ENCODE measurements at regions not wholly inside any gene's neighbourhood (a gene's known extent, or its start where the extent isn't known, plus 50 kb on each side); places are given as distances from the start of the nearest gene placed in this dataset.

- intact Hi-C loops (cut with micrococcal nuclease; ENCODE audit: unreplicated experiment): no loop called here
- no peak overlapping the region for H3K4me3 ChIP-seq (ENCODE audit: low read depth in 2 of 2, low read length in 2 of 2)
- in situ Hi-C loops (cut with HindIII; ENCODE audit: low pct_unique_long_range_greater_than_20kb, low sequenced_read_pairs): no loop called here
- H3K4me1 ChIP-seq (ENCODE audit: control insufficient read depth, insufficient read depth, low read length): no peaks in the 10 kb centered on the region
- DNase-seq (ENCODE audit: low read depth, low spot score) (no peak), ATAC-seq (no peak)
- POLR2A ChIA-PET: no interaction called here
- H3K9me3 ChIP-seq (ENCODE audit: control insufficient read depth, insufficient read depth, low read depth, low read length): no peaks in the 10 kb centered on the region
- BruUV-seq (replicated peaks): no TSS peak
- H3K27me3 ChIP-seq (ENCODE audit: control insufficient read depth, insufficient read depth, low read length): no peaks in the 10 kb centered on the region
- CTCF ChIA-PET: interaction anchor here (0.6 kb wide), 1 partner anchor 19 kb away, joined by 3 read pairs; no protein-coding TSS in a partner anchor
- no peak overlapping the region for H3K27ac ChIP-seq (ENCODE audit: low read length)
- TF ChIP-seq TCF7L2 (IDR thresholded peaks at IDR 0.05; ENCODE audit: low read depth, low read length): no peak
- no peak for TF ChIP-seq CTCF (IDR thresholded peaks at IDR 0.05)
- no peak for TF ChIP-seq SIN3A (IDR thresholded peaks at IDR 0.05; ENCODE audit: borderline replicate concordance, insufficient read depth, low read depth, low read length)
- TF ChIP-seq POLR2AphosphoS5 (IDR thresholded peaks at IDR 0.05; ENCODE audit: low read depth, low read length): no peak
- no peak for TF ChIP-seq REST (IDR thresholded peaks at IDR 0.05; ENCODE audit: insufficient read depth in 1 of 2, low read depth in 2 of 2, low read length in 1 of 2)
- H3K36me3 ChIP-seq (ENCODE audit: control insufficient read depth, insufficient read depth, low read length): no peaks in the 10 kb centered on the region
Observed at GRCh38 chr2:37854676-37855282, 70.3 kb upstream of the RMDN2 start.

GRCh38 chr2:37855283-37856041 lies 69.6 kb upstream of the RMDN2 start:
- TF ChIP-seq REST (IDR thresholded peaks at IDR 0.05; ENCODE audit: insufficient read depth in 1 of 2, low read depth in 2 of 2, low read length in 1 of 2) (no peak), POLR2AphosphoS5 (IDR thresholded peaks at IDR 0.05; ENCODE audit: low read depth, low read length) (no peak), CTCF (IDR thresholded peaks at IDR 0.05) (no peak), SIN3A (IDR thresholded peaks at IDR 0.05; ENCODE audit: borderline replicate concordance, insufficient read depth, low read depth, low read length) (no peak), TCF7L2 (IDR thresholded peaks at IDR 0.05; ENCODE audit: low read depth, low read length) (no peak)
- Histone ChIP-seq H3K9me3 (ENCODE audit: control insufficient read depth, insufficient read depth, low read depth, low read length) (no peaks in the 10 kb centered on the region), H3K27me3 (ENCODE audit: control insufficient read depth, insufficient read depth, low read length) (no peaks in the 10 kb centered on the region), H3K27ac (ENCODE audit: low read length) (no peak overlapping the region), H3K4me3 (ENCODE audit: low read depth in 2 of 2, low read length in 2 of 2) (no peak overlapping the region), H3K36me3 (ENCODE audit: control insufficient read depth, insufficient read depth, low read length) (no peaks in the 10 kb centered on the region), H3K4me1 (ENCODE audit: control insufficient read depth, insufficient read depth, low read length) (no peaks in the 10 kb centered on the region)
- CTCF ChIA-PET: no interaction called here
- intact Hi-C loops (cut with micrococcal nuclease; ENCODE audit: unreplicated experiment) (no loop called here), in situ Hi-C loops (cut with HindIII; ENCODE audit: low pct_unique_long_range_greater_than_20kb, low sequenced_read_pairs) (no loop called here)
- BruUV-seq (replicated peaks): no TSS peak
- ATAC-seq: no peak
- POLR2A ChIA-PET: no interaction called here
- no peak for DNase-seq (ENCODE audit: low read depth, low spot score)
